ENCODE measurements at regions not wholly inside any gene's neighbourhood (a gene's known extent, or its start where the extent isn't known, plus 50 kb on each side); places are given as distances from the start of the nearest gene placed in this dataset.

DNA sequence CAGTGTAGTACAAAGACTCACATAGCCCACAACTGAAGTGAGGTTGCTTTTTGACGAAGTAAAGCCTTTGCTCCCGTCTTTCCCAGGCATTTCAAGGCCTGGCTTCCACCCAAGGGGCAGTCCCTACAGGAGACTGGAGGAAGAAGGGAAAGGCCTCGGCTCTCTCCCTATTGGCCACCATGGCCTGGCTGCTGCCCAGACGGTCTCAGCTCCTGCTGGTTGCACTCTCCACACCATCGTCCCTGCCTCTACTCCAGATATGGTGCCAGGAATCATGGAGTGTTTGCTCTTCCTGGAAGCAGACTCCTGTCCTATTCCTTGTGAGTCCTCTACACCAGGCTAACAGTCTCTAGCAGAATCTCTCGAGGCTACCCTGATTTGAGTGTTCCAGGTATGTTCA is 124.1 kb upstream of the UQCRFS1 start:
- H3K4me3 ChIP-seq: no peak overlapping the region
- intact Hi-C loops (cut with DNase I): no loop called here
- H3K9me3 ChIP-seq: no peaks in the 10 kb centered on the region
- H3K27ac ChIP-seq: no peak overlapping the region
- ATAC-seq (no peak), DNase-seq (no peak), FAIRE-seq (no peak)
- TF ChIP-seq, protein P1, sequence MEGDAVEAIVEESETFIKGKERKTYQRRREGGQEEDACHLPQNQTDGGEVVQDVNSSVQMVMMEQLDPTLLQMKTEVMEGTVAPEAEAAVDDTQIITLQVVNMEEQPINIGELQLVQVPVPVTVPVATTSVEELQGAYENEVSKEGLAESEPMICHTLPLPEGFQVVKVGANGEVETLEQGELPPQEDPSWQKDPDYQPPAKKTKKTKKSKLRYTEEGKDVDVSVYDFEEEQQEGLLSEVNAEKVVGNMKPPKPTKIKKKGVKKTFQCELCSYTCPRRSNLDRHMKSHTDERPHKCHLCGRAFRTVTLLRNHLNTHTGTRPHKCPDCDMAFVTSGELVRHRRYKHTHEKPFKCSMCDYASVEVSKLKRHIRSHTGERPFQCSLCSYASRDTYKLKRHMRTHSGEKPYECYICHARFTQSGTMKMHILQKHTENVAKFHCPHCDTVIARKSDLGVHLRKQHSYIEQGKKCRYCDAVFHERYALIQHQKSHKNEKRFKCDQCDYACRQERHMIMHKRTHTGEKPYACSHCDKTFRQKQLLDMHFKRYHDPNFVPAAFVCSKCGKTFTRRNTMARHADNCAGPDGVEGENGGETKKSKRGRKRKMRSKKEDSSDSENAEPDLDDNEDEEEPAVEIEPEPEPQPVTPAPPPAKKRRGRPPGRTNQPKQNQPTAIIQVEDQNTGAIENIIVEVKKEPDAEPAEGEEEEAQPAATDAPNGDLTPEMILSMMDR (IDR thresholded peaks at IDR 0.05): no peak
- peaks cover 0 to 4% (median 0%) of the 10 kb centered on the region in 4 donors for H3K27me3 ChIP-seq
- WGBS, 2 donors: 34 to 47% methylated on average over 6 of the region's 6 CpGs
- no peaks in the 10 kb centered on the region for H3K4me1 ChIP-seq
- H3K36me3 ChIP-seq: no peaks in the 10 kb centered on the region

DNA sequence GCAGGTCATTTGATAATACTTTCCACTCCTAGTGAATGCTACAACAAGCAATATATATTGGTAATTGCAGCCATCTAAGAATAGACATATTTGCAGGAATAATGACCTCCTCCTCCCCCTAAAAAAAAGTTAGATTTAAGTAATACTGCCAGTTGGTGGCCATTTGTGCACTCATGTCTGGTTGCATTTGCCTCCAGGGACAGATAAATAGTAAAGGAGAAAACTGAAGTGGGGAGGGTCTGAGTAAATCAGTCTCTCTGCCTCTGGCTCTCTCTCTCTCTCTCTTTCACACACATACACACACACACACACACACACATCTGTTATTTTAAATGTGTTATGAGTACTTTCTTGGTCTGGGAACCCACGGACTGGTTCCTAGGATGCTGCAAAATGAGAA is 125.5 kb upstream of the UQCRFS1 start:
- WGBS, 2 donors: 32 to 58% methylated on average over 1 of the region's 1 CpG
- no peak overlapping the region for H3K4me3 ChIP-seq
- ATAC-seq (no peak), FAIRE-seq (no peak), DNase-seq (no peak)
- no peaks in the 10 kb centered on the region for H3K36me3 ChIP-seq
- TF ChIP-seq, protein P1 (IDR thresholded peaks at IDR 0.05): no peak
- intact Hi-C loops (cut with DNase I): no loop called here
- H3K27me3 ChIP-seq: no peaks in the 10 kb centered on the region
- H3K4me1 ChIP-seq: no peaks in the 10 kb centered on the region
- no peaks in the 10 kb centered on the region for H3K9me3 ChIP-seq
- H3K27ac ChIP-seq: no peak overlapping the region

DNA sequence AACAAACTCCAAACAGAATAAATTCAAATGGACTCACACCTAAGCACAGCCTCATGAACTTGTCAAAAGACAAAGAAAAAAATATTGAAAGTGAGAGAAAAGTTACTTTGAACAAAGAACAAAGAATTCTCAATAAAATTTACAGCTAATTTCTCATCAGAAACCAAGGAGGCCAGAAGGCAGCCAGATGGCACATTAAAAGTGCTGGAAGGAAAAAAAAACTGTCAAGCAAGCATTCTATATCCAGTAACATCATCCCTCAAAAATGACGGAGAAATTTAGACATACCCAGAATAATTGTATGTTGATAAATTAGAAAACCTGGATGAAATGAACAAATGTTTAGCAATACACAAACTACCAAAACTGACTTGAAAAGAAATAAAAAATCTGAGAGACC is 129.8 kb upstream of the UQCRFS1 start:
- WGBS, 2 donors: 66 to 80% methylated on average over 1 of the region's 1 CpG
- DNase-seq (no peak), FAIRE-seq (no peak), ATAC-seq (no peak)
- intact Hi-C loops (cut with DNase I): no loop called here
- H3K27ac ChIP-seq: no peak overlapping the region
- H3K36me3 ChIP-seq: no peaks in the 10 kb centered on the region
- H3K27me3 ChIP-seq: no peaks in the 10 kb centered on the region
- TF ChIP-seq, protein P1 (IDR thresholded peaks at IDR 0.05): no peak
- H3K9me3 ChIP-seq: peaks cover 0 to 5% (median 0%) of the 10 kb centered on the region in 4 donors
- no peak overlapping the region for H3K4me3 ChIP-seq
- no peaks in the 10 kb centered on the region for H3K4me1 ChIP-seq

DNA sequence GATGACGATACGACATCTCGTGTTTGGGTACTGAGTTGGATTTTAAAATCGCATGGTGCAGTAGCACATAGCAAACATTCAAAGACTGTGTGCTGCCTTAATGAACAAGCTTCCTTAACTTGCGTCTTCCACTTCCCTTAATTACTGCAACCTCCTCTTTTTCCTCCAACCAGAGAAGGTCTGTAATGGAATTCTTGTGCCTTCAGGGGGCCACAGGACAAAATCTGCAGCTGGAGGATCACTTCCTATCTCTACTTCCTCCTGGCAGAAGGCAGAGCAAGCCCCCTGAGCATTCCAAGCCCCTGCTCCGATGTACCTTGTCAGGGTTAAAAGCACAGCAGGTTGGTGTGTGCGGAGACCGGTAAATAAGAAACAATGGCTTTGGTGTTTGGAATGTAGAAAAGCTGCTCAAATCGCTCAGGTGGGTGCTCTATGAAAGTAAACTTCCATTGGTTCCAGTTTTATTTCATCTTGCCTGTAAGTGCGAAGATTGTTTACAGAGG is 151.3 kb upstream of the UQCRFS1 start:
- DNase-seq: no peak
- H3K36me3 ChIP-seq: no peaks in the 10 kb centered on the region
- no peaks in the 10 kb centered on the region for H3K9me3 ChIP-seq
- FAIRE-seq: no peak
- no peaks in the 10 kb centered on the region for H3K4me1 ChIP-seq
- H3K27ac ChIP-seq: no peak overlapping the region
- intact Hi-C loops (cut with DNase I): no loop called here
- H3K4me3 ChIP-seq: no peak overlapping the region
- 21 to 25% methylated on average over 10 of the region's 10 CpGs for WGBS, 2 donors
- TF ChIP-seq, protein P1 (IDR thresholded peaks at IDR 0.05): no peak
- no peak for ATAC-seq
- H3K27me3 ChIP-seq: no peaks in the 10 kb centered on the region

DNA sequence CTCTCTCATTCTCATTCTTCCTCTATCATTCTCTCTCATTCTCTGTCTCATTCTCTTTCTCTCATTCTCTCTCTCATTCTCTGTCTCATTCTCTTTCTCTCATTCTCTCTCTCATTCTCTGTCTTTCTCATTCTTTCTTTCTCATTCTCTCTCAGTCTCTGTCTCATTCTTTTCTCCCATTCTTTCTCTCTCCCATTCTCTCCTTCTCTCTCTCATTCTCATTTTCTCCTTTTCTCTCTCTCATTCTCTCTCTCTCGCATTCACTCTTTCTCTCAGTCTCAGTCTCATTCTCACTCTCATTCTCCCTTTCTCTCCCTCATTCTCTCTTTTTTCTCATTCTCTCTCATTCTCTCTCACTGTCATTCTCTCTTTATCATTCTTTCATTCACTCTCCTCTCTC is 152.0 kb upstream of the UQCRFS1 start:
- Histone ChIP-seq H3K9me3 (no peaks in the 10 kb centered on the region), H3K4me3 (no peak overlapping the region), H3K36me3 (no peaks in the 10 kb centered on the region), H3K27ac (no peak overlapping the region), H3K4me1 (no peaks in the 10 kb centered on the region), H3K27me3 (no peaks in the 10 kb centered on the region)
- intact Hi-C loops (cut with DNase I): no loop called here
- TF ChIP-seq, protein P1 (IDR thresholded peaks at IDR 0.05): no peak
- ATAC-seq (no peak), DNase-seq (no peak), FAIRE-seq (no peak)
- WGBS, 2 donors: 67 to 86% methylated on average over 1 of the region's 1 CpG

Data from pancreas (tissue), 10 donors.